SU-DHL-6 (cell line): ENCODE measurements at regions not wholly inside any gene's neighbourhood (a gene's known extent, or its start where the extent isn't known, plus 50 kb on each side); places are given as distances from the start of the nearest gene placed in this dataset.

Experiments used
- CTCF ChIP-seq: fragments of 200-600 bp; sonication (generic); IDR thresholded peaks from one replicate; pipeline ENCODE4 v1.5.1; 2017; ENCODE audit warnings: antibody characterized with exemption, mild to moderate bottlenecking, low read length, moderate library complexity; ENCODE audit not compliant: insufficient read depth, poor library complexity, severe bottlenecking
- EZH2phosphoT487 ChIP-seq: fragments of 200-600 bp; sonication (generic), shearing (Covaris generic); conservative IDR thresholded peaks from 2 replicates; pipeline ENCODE4 v1.6.1; 2018; ENCODE audit warnings: mild to moderate bottlenecking, antibody characterized with exemption, low read length, moderate library complexity, mixed read lengths

- TF ChIP-seq CTCF (no peak), EZH2phosphoT487 (no peak)
Observed at GRCh38 chr10:24152270-24152669, 56.7 kb upstream of the KIAA1217 start.
